Gastrocnemius medialis (tissue), 4 donors: ENCODE measurements at regions not wholly inside any gene's neighbourhood (a gene's known extent, or its start where the extent isn't known, plus 50 kb on each side); places are given as distances from the start of the nearest gene placed in this dataset.
A peak's percentile ranks its signal among the peaks of the same experiment; 100 is the strongest.

Experiments
- ATAC-seq, 2 donors: fragments of 150-250 bp; one replicate each; pipeline ENCODE4 v1.9.1; 2016
- DNase-seq, 2 donors: peaks; one replicate each; pipeline ENCODE4 v3.0.0-alpha.2; 2019
- H3K27ac ChIP-seq, 4 donors: fragments of 200-600 bp; sonication (generic); 1 replicate in 1 of 4; 2 replicates in 3 of 4; pipeline ENCODE4 v1.5.1; 2016 to 2018; ENCODE audit warnings: mild to moderate bottlenecking in 2 of 4, moderate library complexity in 1 of 4
- H3K27me3 ChIP-seq, 3 donors: fragments of 200-600 bp; sonication (generic) in 2 of 3; 1 replicate in 1 of 3; 2 replicates in 2 of 3; pipeline versions ENCODE4 v1.5.1 to v1.6.0; 2016 to 2019; ENCODE audit warnings: mild to moderate bottlenecking in 1 of 3, moderate library complexity in 1 of 3
- H3K36me3 ChIP-seq, 2 donors: fragments of 200-600 bp; sonication (generic) in 1 of 2; one replicate each; pipeline ENCODE4 v1.5.1; 2017 to 2018
- H3K4me1 ChIP-seq, 2 donors: fragments of 200-600 bp; sonication (generic) in 1 of 2; one replicate each; pipeline ENCODE4 v1.5.1; 2016 to 2017; ENCODE audit warnings: mild to moderate bottlenecking in 2 of 2
- H3K4me3 ChIP-seq, 4 donors: fragments of 200-600 bp; sonication (generic) in 3 of 4; 1 replicate in 1 of 4; 2 replicates in 3 of 4; pipeline ENCODE4 v1.5.1; 2016 to 2019; ENCODE audit warnings: mild to moderate bottlenecking in 2 of 4
- H3K9me3 ChIP-seq, 3 donors: fragments of 200-600 bp; sonication (generic) in 2 of 3; 1 replicate in 1 of 3; 2 replicates in 2 of 3; pipeline ENCODE4 v1.5.1; 2016 to 2019
- POLR2A ChIP-seq, 2 donors: fragments of 450-650 bp; IDR thresholded peaks; one replicate each; pipeline ENCODE4 v1.6.1; 2017; ENCODE audit warnings: antibody characterized with exemption in 2 of 2, mild to moderate bottlenecking in 2 of 2, moderate library complexity in 2 of 2
- in situ Hi-C, 4 donors: fragments of 200-750 bp; cut with MboI; loops; one replicate each; pipeline versions ENCODE4 v1.15.0 to v1.8.0; 2017; ENCODE audit warnings: low sequenced_read_pairs in 4 of 4
- intact Hi-C: fragments of 100-400 bp; cut with DNase I; formaldehyde crosslinking; loops from one replicate; pipeline ENCODE4 v1.15.1; 2023; ENCODE audit warnings: low total_unique reads
- TF ChIP-seq, protein P1 (sequence below), 5 experiments: fragments of 450-650 bp in 3 of 5; fragments of 200-600 bp in 2 of 5; sonication (generic) in 2 of 5; IDR thresholded peaks in 4 of 5; conservative IDR thresholded peaks in 1 of 5; 1 replicate in 4 of 5; 2 replicates in 1 of 5; pipeline ENCODE4 v1.5.1; 2016 to 2019; ENCODE audit warnings: antibody characterized with exemption in 5 of 5, mild to moderate bottlenecking in 3 of 5, moderate library complexity in 3 of 5

DNA sequence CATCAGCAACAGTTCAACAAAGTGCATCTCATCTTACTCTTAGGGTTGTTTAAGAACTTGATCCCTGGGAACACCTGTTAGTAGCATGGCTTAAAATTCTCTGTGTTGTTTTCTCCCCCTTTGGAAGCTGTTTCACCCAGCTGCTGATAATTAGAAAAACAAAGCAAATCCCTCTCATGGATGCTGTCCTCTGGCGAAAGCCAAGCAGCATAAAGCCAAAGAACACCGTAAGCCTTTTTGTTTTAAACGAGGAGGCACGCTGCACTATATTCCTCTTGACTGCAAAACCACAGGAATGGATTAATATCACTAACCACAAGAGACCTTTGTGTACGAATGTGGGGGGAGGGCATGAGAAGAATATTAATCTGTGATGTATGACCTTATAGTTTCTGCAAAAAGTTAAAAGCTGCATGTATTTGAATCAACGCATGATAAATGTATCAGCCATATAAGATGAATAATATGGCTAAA is 923.2 kb downstream of the LTN1 start:
- in situ Hi-C loops (loop anchor here in 3 of 4 donors (10.0 to 25.0 kb wide), 4 partner anchors 268 to 1232 kb away; partner anchors contain the start of gene ADAMTS1 (in 3 of the 3)), intact Hi-C loops (loop anchor here (5.0 to 10.0 kb wide), 3 partner anchors 265 to 1227 kb away; no protein-coding TSS in a partner anchor)
- Histone ChIP-seq H3K9me3 (no peaks in the 10 kb centered on the region), H3K36me3 (no peaks in the 10 kb centered on the region), H3K4me1 (peaks cover 17 to 43% of the 10 kb centered on the region in 2 donors), H3K4me3 (peak overlapping the region; percentile 9 to 38 (median 20)), H3K27ac (peak overlapping the region; percentile 87 to 91 (median 88)), H3K27me3 (no peaks in the 10 kb centered on the region)
- TF ChIP-seq POLR2A (IDR thresholded peaks at IDR 0.05): no peak
- TF ChIP-seq, protein P1, sequence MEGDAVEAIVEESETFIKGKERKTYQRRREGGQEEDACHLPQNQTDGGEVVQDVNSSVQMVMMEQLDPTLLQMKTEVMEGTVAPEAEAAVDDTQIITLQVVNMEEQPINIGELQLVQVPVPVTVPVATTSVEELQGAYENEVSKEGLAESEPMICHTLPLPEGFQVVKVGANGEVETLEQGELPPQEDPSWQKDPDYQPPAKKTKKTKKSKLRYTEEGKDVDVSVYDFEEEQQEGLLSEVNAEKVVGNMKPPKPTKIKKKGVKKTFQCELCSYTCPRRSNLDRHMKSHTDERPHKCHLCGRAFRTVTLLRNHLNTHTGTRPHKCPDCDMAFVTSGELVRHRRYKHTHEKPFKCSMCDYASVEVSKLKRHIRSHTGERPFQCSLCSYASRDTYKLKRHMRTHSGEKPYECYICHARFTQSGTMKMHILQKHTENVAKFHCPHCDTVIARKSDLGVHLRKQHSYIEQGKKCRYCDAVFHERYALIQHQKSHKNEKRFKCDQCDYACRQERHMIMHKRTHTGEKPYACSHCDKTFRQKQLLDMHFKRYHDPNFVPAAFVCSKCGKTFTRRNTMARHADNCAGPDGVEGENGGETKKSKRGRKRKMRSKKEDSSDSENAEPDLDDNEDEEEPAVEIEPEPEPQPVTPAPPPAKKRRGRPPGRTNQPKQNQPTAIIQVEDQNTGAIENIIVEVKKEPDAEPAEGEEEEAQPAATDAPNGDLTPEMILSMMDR (IDR thresholded peaks at IDR 0.05 in 4 of 5, conservative IDR thresholded peaks at IDR 0.05 in 1 of 5): no peak
- ATAC-seq (peak; percentile 63 to 70), DNase-seq (peak in 1 of 2 donors; percentile 25)

DNA sequence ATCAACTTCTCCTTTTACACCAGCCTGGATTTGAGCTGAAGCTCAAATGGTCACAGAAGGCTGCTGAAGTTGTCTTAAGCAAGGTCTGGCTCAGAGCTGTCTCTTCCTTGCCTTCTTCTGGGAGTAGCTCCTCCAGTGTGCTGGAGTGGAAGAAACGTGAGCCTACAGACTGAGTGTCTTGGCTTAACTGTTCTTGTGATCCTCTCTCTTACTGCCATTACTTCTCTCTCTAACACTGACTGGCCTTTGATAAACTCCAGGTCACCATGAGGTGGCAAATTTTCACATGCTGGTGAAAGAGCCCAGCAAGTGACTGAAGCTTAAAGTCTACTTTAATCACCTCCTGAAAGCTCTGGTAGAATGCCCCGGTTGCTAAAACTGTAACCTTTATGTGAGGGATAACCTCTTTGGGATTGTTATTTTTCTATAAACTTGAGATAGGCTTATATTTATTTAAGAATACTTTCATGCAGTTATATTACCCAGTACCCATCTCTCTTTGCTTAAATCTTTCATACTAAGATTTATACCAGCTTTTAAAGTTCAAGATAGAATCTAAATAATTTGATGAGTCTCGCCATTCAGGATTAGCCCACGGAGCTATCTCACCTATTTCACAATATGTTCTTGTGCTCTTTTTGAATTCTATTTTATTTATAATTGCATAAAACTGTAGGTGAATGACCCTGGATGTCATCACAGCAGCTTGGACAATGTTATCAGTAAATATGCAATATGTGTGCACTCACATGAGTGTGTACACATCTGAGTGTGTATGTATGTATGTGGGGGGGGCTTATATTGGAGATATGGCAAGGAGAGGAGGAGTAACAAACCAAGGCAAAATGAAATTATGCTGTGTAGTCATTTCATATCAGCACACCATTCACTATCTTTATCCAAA is 924.0 kb downstream of the LTN1 start:
- DNase-seq: peak; percentile 72 to 83
- in situ Hi-C loops (loop anchor here in 3 of 4 donors (10.0 to 25.0 kb wide), 4 partner anchors 269 to 1231 kb away; partner anchors contain the start of gene ADAMTS1 (in 3 of the 3)), intact Hi-C loops (loop anchor here (1.0 to 10.0 kb wide), 4 partner anchors 145 to 1226 kb away; no protein-coding TSS in a partner anchor)
- no peaks in the 10 kb centered on the region for H3K27me3 ChIP-seq
- TF ChIP-seq POLR2A (IDR thresholded peaks at IDR 0.05): peak; percentile 21 to 67
- TF ChIP-seq, protein P1 (IDR thresholded peaks at IDR 0.05 in 4 of 5, conservative IDR thresholded peaks at IDR 0.05 in 1 of 5): no peak
- peak overlapping the region; percentile 87 to 91 (median 88) for H3K27ac ChIP-seq
- peak overlapping the region; percentile 9 to 38 (median 26) for H3K4me3 ChIP-seq
- H3K4me1 ChIP-seq: peaks cover 17 to 35% of the 10 kb centered on the region in 2 donors
- ATAC-seq: peak; percentile 97
- H3K9me3 ChIP-seq: no peaks in the 10 kb centered on the region
- H3K36me3 ChIP-seq: no peaks in the 10 kb centered on the region

DNA sequence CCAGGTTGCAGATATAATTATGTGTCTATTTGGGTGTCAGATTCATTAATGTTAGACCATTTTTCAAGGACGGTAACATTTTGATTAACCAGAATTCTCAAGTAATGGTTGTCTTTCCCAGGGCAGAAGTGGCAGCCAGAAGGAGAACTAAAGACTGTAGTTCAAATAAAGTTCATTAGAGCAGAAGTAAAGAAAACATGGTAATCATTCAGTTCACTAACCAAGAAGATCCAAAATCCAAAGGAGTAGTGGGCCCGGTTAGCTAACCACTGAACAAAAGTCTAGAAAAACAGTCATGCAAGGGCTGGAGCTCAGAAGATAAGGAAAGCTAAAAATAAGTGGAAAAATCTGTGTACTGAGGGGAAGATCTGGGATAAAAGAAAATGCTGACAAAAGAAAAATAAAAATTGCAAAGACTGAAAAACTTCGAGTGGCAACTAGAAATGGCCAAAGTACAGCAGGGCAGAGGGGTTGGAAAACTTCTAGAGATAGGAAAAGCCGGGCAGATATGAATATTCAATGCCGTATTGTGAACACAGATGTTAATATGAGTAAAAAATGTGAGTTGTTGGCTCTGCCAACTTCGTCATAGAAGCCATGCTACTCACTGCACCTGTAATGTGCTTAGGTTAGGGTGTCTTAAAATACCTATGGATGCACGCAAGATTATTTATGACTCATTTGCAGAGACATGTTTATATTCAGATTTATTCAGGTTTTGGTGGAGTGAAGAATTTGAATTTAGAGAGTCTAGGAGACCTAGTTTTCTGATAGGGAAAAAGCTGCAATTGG is 925.9 kb downstream of the LTN1 start:
- in situ Hi-C loops: loop anchor here in 3 of 4 donors (10.0 to 25.0 kb wide), 4 partner anchors 271 to 1229 kb away; partner anchors contain the start of gene ADAMTS1 (in 3 of the 3)
- Histone ChIP-seq H3K36me3 (no peaks in the 10 kb centered on the region), H3K27ac (peak overlapping the region in 3 of 4 donors; percentile 88 to 91 (median 88)), H3K4me3 (no peak overlapping the region), H3K9me3 (no peaks in the 10 kb centered on the region), H3K4me1 (peaks cover 17 to 30% of the 10 kb centered on the region in 2 donors), H3K27me3 (no peaks in the 10 kb centered on the region)
- intact Hi-C loops: loop anchor here (5.0 to 10.0 kb wide), 3 partner anchors 268 to 1224 kb away; no protein-coding TSS in a partner anchor
- no peak for DNase-seq
- no peak for ATAC-seq
- no peak for TF ChIP-seq POLR2A (IDR thresholded peaks at IDR 0.05)
- TF ChIP-seq, protein P1 (IDR thresholded peaks at IDR 0.05 in 4 of 5, conservative IDR thresholded peaks at IDR 0.05 in 1 of 5): no peak

DNA sequence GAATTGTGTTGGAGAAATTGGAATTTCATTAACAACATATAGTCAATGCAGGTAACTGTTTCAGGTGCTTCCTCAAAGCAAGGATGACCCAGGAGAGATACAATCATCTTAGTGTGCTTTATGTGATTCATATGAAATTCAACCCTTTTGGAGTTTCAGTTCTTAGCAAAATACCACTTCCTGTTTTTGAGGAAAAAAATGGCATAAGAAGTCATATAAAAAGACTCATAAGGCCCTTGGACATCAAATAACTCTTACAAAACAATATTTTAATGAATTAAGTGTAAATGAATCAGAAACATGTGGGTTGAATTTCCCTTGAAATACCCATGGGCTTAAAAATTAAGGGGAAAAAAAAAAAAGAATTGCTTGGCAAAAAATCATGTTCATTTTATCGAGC is 926.6 kb downstream of the LTN1 start:
- in situ Hi-C loops (loop anchor here in 3 of 4 donors (10.0 to 25.0 kb wide), 4 partner anchors 271 to 1229 kb away; partner anchors contain the start of gene ADAMTS1 (in 3 of the 3)), intact Hi-C loops (loop anchor here (5.0 to 10.0 kb wide), 3 partner anchors 269 to 1224 kb away; no protein-coding TSS in a partner anchor)
- TF ChIP-seq, protein P1 (IDR thresholded peaks at IDR 0.05 in 4 of 5, conservative IDR thresholded peaks at IDR 0.05 in 1 of 5): no peak
- no peak for TF ChIP-seq POLR2A (IDR thresholded peaks at IDR 0.05)

More for the DNA sequence above, 926.6 kb downstream of the LTN1 start:
- peak overlapping the region in 1 of 4 donors; percentile 91 for H3K27ac ChIP-seq
- no peaks in the 10 kb centered on the region for H3K9me3 ChIP-seq
- H3K36me3 ChIP-seq: no peaks in the 10 kb centered on the region
- no peak for DNase-seq
- H3K27me3 ChIP-seq: no peaks in the 10 kb centered on the region
- H3K4me3 ChIP-seq: no peak overlapping the region
- no peak for ATAC-seq
- H3K4me1 ChIP-seq: peaks cover 17 to 30% of the 10 kb centered on the region in 2 donors
